Spleen (tissue), 7 donors: ENCODE measurements at regions not wholly inside any gene's neighbourhood (a gene's known extent, or its start where the extent isn't known, plus 50 kb on each side); places are given as distances from the start of the nearest gene placed in this dataset.

Experiments
- CTCF ChIP-seq, 11 experiments: fragments of 200-600 bp in 7 of 11; fragments of 450-650 bp in 4 of 11; sonication (generic) in 4 of 11; IDR thresholded peaks in 8 of 11; conservative IDR thresholded peaks in 3 of 11; 1 replicate in 7 of 11; 2 replicates in 4 of 11; pipeline versions ENCODE4 v1.4.0 to v1.8.0; 2016 to 2021; ENCODE audit warnings: antibody characterized with exemption in 11 of 11, inconsistent platforms in 4 of 11, mild to moderate bottlenecking in 1 of 11
- POLR2A ChIP-seq, 3 donors: fragments of 450-650 bp; IDR thresholded peaks; one replicate each; pipeline ENCODE4 v1.5.1; 2017; ENCODE audit warnings: antibody characterized with exemption in 3 of 3, mild to moderate bottlenecking in 1 of 3
- POLR2AphosphoS5 ChIP-seq, 3 donors: sonication (generic); formaldehyde crosslinking; IDR thresholded peaks; one replicate each; pipeline ENCODE4 v1.5.1; 2017; ENCODE audit warnings: antibody characterized with exemption in 3 of 3
- donor health status: DM: no; HTN: no; CAD: no; lungs with moderate emphysema.
- donor health status: DM: no; HTN: no; CAD: no.
- donor health status: DM: no; HTN: no; CAD: no.

GRCh38 chr18:64785686-64786085, 636.8 kb upstream of the LINC00305 start:
- no peak for TF ChIP-seq POLR2AphosphoS5 (IDR thresholded peaks at IDR 0.05)
- TF ChIP-seq CTCF (IDR thresholded peaks at IDR 0.05 in 8 of 11, conservative IDR thresholded peaks at IDR 0.05 in 3 of 11) = no peak
- TF ChIP-seq POLR2A (IDR thresholded peaks at IDR 0.05) = no peak
